Effector memory CD4-positive, alpha-beta T cell (primary cell): ENCODE measurements at regions not wholly inside any gene's neighbourhood (a gene's known extent, or its start where the extent isn't known, plus 50 kb on each side); places are given as distances from the start of the nearest gene placed in this dataset.

Experiments
- DNase-seq, 3 donors: peaks; one replicate each; pipeline ENCODE4 v3.0.0-alpha.2; 2020
- H3K27ac ChIP-seq: 2 replicates; pipeline ENCODE4 v1.7.0; 2013; ENCODE audit warnings: mild to moderate bottlenecking, low read length, moderate library complexity; ENCODE audit not compliant: insufficient read depth, poor library complexity, severe bottlenecking
- H3K27me3 ChIP-seq: replicated peaks from 2 replicates; pipeline ENCODE4 v1.7.0; 2013; ENCODE audit warnings: mild to moderate bottlenecking, low read length; ENCODE audit not compliant: insufficient read depth, control insufficient read depth, poor library complexity, severe bottlenecking
- H3K36me3 ChIP-seq: 2 replicates; pipeline ENCODE4 v1.7.0; 2013; ENCODE audit warnings: mild to moderate bottlenecking, low read length, moderate library complexity; ENCODE audit not compliant: control insufficient read depth, insufficient read depth
- H3K4me1 ChIP-seq: 2 replicates; pipeline ENCODE4 v1.7.0; 2013; ENCODE audit warnings: low read length, mild to moderate bottlenecking; ENCODE audit not compliant: control insufficient read depth, insufficient read depth, poor library complexity, severe bottlenecking
- H3K4me3 ChIP-seq: 2 replicates; pipeline ENCODE4 v1.7.0; 2013; ENCODE audit warnings: low read length, low read depth, mild to moderate bottlenecking; ENCODE audit not compliant: insufficient read depth, poor library complexity, severe bottlenecking
- H3K9me3 ChIP-seq: 2 replicates; pipeline ENCODE4 v1.7.0; 2013; ENCODE audit warnings: mild to moderate bottlenecking, low read length, moderate library complexity; ENCODE audit not compliant: control insufficient read depth

DNA sequence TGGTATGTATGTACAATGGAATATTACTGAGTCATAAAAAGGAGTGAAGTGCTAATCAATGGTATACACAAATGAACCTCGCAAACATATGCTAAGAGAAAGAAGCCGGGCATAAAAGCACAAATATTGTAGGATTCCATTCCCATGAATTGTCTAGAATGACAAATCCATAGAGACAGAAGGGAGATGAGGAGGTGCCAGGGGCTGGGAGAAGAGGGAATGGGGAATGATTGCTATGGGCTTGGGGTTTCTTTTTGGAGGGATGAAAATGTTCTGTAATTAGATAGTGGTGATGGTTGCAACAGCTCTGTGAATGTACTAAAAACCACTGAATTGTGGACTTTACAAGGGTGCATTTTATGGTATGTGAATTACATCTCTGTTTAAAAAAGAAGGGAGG lies 73.5 kb downstream of the GLI2 start:
- Histone ChIP-seq H3K4me3 (no peak overlapping the region), H3K4me1 (no peaks in the 10 kb centered on the region), H3K27me3 (peaks cover 4% of the 10 kb centered on the region), H3K9me3 (no peaks in the 10 kb centered on the region), H3K27ac (no peak overlapping the region), H3K36me3 (no peaks in the 10 kb centered on the region)
- DNase-seq: no peak

DNA sequence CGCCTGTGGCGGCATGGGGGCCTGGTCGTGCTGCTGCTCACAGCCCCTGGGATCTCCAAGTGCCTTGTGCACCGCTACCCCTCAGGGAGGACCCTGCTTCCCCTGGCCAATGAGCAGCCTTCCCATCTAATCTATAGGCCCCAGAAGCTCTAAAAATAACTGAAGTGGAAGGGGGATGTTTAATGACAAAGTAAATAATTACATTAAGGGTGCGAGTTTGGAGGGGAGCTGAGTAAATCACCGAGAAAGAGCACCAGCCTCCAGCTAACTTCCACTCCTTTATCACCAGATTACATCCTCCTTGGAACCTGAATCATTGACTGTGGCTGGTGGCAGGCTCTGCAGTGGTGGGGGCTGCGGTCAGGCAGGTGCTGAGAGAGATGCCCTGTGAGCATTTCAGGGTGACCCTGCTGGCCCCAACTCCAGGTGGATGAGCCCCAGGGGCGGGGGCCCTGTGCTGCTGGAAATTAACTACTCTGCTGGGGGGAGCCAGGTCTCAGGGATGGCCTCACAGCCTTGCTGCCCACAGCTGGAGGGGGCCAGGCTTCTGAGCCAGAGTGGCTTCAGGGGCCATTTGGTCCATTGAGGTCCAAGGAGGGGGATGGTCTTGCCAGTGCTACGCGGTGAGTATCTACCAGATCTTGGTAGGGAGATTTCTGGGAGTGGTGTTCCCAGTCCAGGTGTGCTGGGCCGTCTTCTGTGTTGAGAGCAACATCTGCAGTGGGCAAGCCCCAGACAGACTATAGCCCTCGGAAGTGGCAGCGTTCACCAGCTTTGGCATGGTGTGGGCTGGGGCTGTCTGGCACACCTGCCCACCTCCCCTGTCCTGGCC lies 74.2 kb downstream of the GLI2 start:
- no peaks in the 10 kb centered on the region for H3K9me3 ChIP-seq
- no peaks in the 10 kb centered on the region for H3K36me3 ChIP-seq
- no peak overlapping the region for H3K4me3 ChIP-seq
- H3K27ac ChIP-seq: no peak overlapping the region
- peaks cover 4% of the 10 kb centered on the region for H3K27me3 ChIP-seq
- DNase-seq: no peak
- no peaks in the 10 kb centered on the region for H3K4me1 ChIP-seq

DNA sequence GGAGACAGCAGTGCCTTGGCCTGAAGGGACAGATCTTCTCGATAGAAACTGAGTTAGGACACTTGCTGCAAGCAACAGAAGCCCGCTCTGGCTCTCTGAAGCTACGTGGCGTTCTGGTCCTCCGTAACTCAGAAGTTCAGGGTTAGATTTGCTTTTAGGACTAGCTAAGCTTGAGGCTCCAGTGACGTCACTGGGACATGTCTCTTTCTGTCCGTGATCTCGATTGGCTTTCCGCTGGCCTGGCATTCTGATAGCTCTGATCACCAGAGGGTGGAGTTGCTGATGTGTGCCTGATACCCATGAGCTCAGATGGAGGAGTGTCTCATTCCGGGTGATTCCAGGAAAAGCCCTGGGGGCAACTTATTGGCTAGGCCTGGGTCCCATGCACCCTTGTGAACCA lies 75.0 kb downstream of the GLI2 start:
- H3K36me3 ChIP-seq: no peaks in the 10 kb centered on the region
- no peak overlapping the region for H3K27ac ChIP-seq
- no peak overlapping the region for H3K4me3 ChIP-seq
- no peaks in the 10 kb centered on the region for H3K4me1 ChIP-seq
- H3K9me3 ChIP-seq: no peaks in the 10 kb centered on the region
- peaks cover 4% of the 10 kb centered on the region for H3K27me3 ChIP-seq
- DNase-seq: no peak

DNA sequence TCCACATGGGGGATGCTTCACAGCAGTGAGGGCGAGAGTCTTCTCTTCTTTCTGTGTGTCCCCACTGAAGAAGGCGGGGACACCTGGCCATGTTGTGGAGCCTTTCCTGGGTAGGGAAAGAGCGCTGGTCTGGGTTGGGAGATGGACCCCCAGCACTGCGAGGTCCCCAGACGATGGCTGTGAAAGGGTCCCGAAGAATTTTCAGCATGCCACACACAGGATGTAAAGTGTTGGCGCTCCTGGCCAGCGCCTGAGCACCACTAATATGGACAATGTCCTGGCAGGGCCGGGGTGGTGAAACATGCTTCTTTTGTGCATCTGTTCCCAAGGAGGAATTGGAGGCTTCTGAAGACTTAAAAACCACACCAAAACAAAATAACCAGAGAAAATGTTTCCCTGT lies 77.2 kb downstream of the GLI2 start:
- no peak for DNase-seq
- no peak overlapping the region for H3K4me3 ChIP-seq
- H3K27ac ChIP-seq: no peak overlapping the region
- no peaks in the 10 kb centered on the region for H3K36me3 ChIP-seq
- no peaks in the 10 kb centered on the region for H3K27me3 ChIP-seq
- no peaks in the 10 kb centered on the region for H3K9me3 ChIP-seq
- no peaks in the 10 kb centered on the region for H3K4me1 ChIP-seq

DNA sequence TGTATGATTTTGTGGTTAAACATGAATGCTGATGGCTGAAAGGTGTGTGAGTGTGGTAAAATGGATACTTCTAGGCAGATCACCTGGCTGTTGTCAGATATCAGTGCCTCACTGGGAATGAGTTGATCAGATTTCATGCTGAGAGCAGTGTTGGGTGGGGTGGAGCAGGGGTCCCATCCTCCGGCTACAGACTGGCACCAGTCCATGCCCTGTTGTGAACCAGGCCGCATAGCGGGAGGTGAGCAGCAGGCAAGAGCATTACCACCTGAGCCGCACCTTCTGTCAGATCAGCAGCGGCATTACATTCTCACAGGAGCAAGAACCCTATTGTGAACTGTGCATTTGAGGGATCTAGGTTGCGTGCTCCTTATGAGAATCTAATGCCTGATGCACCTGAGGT lies 78.7 kb downstream of the GLI2 start:
- no peak for DNase-seq
- Histone ChIP-seq H3K4me1 (no peaks in the 10 kb centered on the region), H3K9me3 (no peaks in the 10 kb centered on the region), H3K36me3 (no peaks in the 10 kb centered on the region), H3K27ac (no peak overlapping the region), H3K4me3 (no peak overlapping the region), H3K27me3 (no peaks in the 10 kb centered on the region)

DNA sequence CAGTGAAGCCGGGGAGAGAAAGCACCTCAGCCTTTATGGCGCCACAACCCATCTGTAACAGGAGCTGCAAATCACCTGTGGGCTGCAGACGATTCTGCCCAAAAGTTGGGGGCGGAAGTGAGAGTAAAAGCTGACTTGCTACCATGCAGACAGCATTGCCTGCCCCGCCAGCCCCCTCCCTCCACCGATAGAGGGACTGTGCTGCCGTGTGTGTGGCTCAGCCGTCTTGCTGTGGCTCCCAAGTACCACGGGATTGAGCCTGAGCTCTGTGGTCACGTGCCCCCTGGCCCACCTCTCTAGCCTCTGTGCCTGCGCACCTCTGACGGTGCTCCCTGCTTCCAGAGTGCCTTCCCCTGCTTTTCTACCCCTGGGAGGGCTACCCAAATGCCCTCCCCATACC lies 79.6 kb downstream of the GLI2 start:
- Histone ChIP-seq H3K27ac (no peak overlapping the region), H3K36me3 (no peaks in the 10 kb centered on the region), H3K4me3 (no peak overlapping the region), H3K4me1 (no peaks in the 10 kb centered on the region), H3K27me3 (no peaks in the 10 kb centered on the region), H3K9me3 (no peaks in the 10 kb centered on the region)
- no peak for DNase-seq

DNA sequence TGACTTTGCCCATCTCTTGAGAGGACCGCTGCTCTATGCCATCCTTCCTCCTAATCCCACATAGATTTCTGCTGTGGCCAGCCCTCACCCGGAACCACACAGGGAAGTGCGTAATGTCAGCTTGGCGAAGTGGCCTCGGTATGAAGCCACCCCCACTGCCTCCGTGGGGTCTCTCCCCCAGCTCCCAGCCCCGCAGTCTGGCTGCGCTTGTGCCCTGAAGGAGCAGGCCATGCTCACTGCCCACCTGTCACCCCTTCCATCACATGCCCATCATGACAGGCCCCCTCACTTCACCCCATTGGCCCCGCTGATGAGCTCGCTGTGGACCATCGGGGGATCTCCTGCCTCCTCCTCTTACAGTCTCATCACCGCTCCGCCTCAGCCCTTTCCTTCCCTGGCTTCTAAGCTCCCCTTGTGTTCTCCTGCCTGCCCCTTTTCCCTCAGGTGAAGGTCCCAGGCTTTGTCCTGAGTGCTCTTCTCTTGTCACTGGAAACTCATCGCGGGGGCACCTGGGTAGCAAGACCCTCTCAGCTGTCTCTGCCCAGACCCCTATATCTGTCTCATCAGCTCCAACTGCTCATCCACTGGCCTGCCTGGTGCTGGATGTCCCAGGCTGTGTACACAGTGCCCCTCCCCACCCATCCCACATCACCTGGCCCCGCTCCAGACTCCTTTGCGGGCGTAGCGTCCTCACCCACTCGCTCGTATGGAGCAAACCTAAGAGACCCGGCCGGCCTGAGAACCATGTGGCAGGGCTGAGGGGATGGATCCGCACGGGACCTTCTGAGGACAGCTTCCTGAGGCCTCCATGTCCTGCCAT lies 81.7 kb downstream of the GLI2 start:
- H3K27me3 ChIP-seq: no peaks in the 10 kb centered on the region
- H3K36me3 ChIP-seq: no peaks in the 10 kb centered on the region
- no peak overlapping the region for H3K27ac ChIP-seq
- no peak overlapping the region for H3K4me3 ChIP-seq
- no peak for DNase-seq
- no peaks in the 10 kb centered on the region for H3K4me1 ChIP-seq
- H3K9me3 ChIP-seq: no peaks in the 10 kb centered on the region

DNA sequence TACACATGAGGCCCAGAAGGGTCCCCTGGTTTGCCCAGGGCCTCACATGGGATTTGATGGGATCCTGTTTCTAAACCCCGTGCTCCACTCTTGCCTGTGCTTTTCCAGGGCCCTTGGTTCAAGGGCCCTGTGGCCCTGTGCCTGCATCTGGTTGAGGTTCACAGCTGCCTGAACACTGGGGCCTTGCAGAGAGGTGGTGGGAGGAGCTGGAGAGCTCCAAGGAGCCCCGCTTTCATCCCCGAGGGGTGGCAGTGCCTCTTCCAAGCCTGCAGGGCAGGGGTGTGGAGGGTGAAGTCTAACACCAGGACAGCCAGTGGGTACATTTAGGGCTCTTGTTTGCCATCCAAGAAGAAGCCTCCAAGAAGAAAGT lies 82.3 kb downstream of the GLI2 start:
- Histone ChIP-seq H3K36me3 (no peaks in the 10 kb centered on the region), H3K9me3 (no peaks in the 10 kb centered on the region), H3K27me3 (no peaks in the 10 kb centered on the region), H3K4me1 (no peaks in the 10 kb centered on the region), H3K4me3 (no peak overlapping the region), H3K27ac (no peak overlapping the region)
- no peak for DNase-seq

DNA sequence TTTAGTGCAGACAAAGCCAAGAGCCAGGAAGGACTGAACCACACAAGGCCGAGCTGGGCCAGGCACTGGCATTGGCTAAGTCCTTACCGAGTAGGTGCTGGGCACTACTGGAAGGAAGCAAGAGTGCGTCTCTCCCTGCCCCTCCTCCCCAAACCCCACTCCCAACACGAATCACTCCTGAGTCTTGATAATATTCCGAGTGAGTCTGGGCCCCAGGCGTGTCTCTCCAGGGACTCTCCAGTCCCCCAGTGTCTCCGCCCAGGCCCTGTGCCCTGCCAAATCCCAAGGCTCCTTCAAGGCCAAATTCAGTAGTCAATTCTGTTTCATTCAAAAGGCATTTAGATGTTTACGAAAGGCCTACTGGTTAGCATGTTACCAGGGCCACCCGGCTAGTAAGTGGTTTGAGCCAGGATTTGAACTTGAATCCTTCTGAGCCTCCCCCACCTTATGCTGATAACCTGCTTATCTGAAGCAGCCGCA lies 82.8 kb downstream of the GLI2 start:
- no peak for DNase-seq
- no peak overlapping the region for H3K4me3 ChIP-seq

DNA sequence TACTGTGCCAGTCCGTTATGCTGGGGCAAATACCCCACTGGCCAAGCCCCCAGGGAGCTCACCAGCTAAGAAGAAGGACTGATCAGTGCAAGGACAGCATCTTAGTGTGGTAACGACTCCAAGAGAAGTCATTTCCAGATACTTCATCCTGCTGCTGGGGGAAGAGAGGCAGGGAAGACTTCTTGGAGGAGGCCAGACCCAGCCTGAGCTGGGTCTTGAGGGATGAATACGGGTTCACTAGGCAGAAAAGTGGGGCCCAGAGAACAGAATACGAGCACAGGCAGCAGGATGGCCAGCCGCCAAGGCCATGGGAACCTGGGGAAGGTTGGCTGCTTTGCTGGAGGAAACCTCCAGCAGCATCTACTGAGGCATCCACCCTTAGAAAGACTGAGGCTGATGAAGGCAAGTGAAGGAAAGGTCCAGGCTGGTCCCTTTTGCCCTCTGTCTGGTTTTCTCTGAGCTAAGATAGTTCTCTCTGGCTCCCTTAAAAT lies 84.1 kb downstream of the GLI2 start:
- no peaks in the 10 kb centered on the region for H3K27me3 ChIP-seq
- no peak overlapping the region for H3K27ac ChIP-seq
- no peaks in the 10 kb centered on the region for H3K9me3 ChIP-seq
- H3K4me1 ChIP-seq: no peaks in the 10 kb centered on the region
- DNase-seq: no peak
- no peaks in the 10 kb centered on the region for H3K36me3 ChIP-seq
- H3K4me3 ChIP-seq: no peak overlapping the region

More for the DNA sequence above, 82.8 kb downstream of the GLI2 start:
- no peaks in the 10 kb centered on the region for H3K9me3 ChIP-seq
- no peak overlapping the region for H3K27ac ChIP-seq
- H3K4me1 ChIP-seq: no peaks in the 10 kb centered on the region
- no peaks in the 10 kb centered on the region for H3K27me3 ChIP-seq
- no peaks in the 10 kb centered on the region for H3K36me3 ChIP-seq
